ENCODE measurements at regions not wholly inside any gene's neighbourhood (a gene's known extent, or its start where the extent isn't known, plus 50 kb on each side); places are given as distances from the start of the nearest gene placed in this dataset.

GRCh38 chr3:151541178-151541577 is 80.3 kb upstream of the IGSF10 start:
- Histone ChIP-seq H3K4me2 (no peak overlapping the region), H3K27ac (no peak overlapping the region), H3K9me3 (ENCODE audit: low read depth) (no peaks in the 10 kb centered on the region), H3K4me3 (no peak overlapping the region), H3K9ac (no peak overlapping the region), H2AFZ (replicated peaks) (no peak overlapping the region), H3K36me3 (no peaks in the 10 kb centered on the region), H3K4me1 (peaks cover 14% of the 10 kb centered on the region), H3K27me3 (no peaks in the 10 kb centered on the region), H3K79me2 (ENCODE audit: low read depth) (no peaks in the 10 kb centered on the region), H4K20me1 (ENCODE audit: low read depth) (no peaks in the 10 kb centered on the region), H3F3A (ENCODE audit: low read depth) (no peaks in the 10 kb centered on the region)
- Mint-ChIP-seq H3K36me3 (no peaks in the 10 kb centered on the region), H3K4me3 (no peak overlapping the region), H3K4me1 (peaks cover 21% of the 10 kb centered on the region), H3K27me3 (ENCODE audit: insufficient read depth, low read depth) (peaks cover 2% of the 10 kb centered on the region), H3K27ac (no peak overlapping the region), H3K9me3 (no peaks in the 10 kb centered on the region)
- no peak for DNase-seq (ENCODE audit: low spot score)
- TF ChIP-seq EZH2phosphoT487 (IDR thresholded peaks at IDR 0.05): no peak
- no peak for TF ChIP-seq CTCF (IDR thresholded peaks at IDR 0.05)
- TF ChIP-seq EZH2 (IDR thresholded peaks at IDR 0.05): no peak

GRCh38 chr3:151539599-151539998 is 78.7 kb upstream of the IGSF10 start:
- H3K27me3 Mint-ChIP-seq (ENCODE audit: insufficient read depth, low read depth): peaks cover 2% of the 10 kb centered on the region

DNA sequence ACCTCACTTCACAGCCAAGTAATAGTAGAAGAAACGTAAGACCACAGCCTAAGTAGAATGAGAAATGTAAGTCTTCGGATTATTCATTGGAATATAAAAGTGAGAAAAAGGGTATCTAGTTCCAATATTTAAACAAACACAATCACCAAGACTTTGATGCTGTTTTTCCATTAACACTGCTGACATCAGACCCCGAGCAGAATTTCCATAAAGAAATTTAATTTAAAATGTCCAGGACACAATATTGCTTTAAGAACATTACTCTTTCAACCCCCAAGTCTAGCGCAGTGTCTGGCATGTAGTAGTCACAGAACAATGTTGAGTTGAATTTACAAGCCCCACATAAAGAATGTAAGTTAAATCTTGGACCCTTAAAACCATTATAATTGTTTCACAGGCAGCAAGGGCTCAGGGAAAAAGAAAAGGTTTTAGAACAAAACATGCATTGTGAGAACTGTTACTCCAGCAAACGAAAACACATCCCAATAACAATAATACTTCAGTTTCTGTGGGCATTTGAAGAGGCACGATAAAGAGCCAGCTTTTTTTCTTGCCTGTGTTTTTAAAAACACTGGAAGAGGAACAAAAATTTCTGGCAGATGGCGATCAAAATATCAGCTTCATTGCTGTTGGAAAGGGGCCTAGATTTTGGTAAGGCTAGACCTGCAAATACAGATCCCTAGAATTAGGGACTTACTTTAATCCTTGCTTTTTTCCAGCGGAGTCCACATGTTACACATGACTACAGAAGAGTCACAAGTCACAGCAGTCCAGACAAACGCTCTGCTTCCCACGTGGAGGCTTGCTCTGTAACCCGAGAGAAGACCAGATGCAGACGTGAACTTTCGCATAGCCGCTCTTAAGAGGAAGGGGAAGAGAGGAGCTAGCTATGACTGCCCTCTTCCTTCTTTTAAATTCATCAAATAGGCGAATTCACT is 77.9 kb upstream of the IGSF10 start:
- H2AFZ ChIP-seq (replicated peaks): peak overlapping the region; percentile 37
- H3K27ac ChIP-seq: no peak overlapping the region
- no peak overlapping the region for H3K4me3 Mint-ChIP-seq
- no peak overlapping the region for H3K4me3 ChIP-seq
- no peak overlapping the region for H3K4me2 ChIP-seq
- TF ChIP-seq EZH2phosphoT487 (IDR thresholded peaks at IDR 0.05) (no peak), EZH2 (IDR thresholded peaks at IDR 0.05) (no peak), CTCF (IDR thresholded peaks at IDR 0.05) (no peak)
- no peaks in the 10 kb centered on the region for H4K20me1 ChIP-seq (ENCODE audit: low read depth)
- H3F3A ChIP-seq (ENCODE audit: low read depth): no peaks in the 10 kb centered on the region
- H3K9ac ChIP-seq: no peak overlapping the region
- H3K36me3 Mint-ChIP-seq: no peaks in the 10 kb centered on the region
- H3K79me2 ChIP-seq (ENCODE audit: low read depth): no peaks in the 10 kb centered on the region
- H3K36me3 ChIP-seq: no peaks in the 10 kb centered on the region
- peaks cover 21% of the 10 kb centered on the region for H3K4me1 Mint-ChIP-seq
- DNase-seq (ENCODE audit: low spot score): peak; percentile 39
- no peaks in the 10 kb centered on the region for H3K27me3 ChIP-seq
- H3K9me3 ChIP-seq (ENCODE audit: low read depth): no peaks in the 10 kb centered on the region
- H3K4me1 ChIP-seq: peaks cover 14% of the 10 kb centered on the region
- H3K27ac Mint-ChIP-seq: peak overlapping the region; percentile 57
- peaks cover 2% of the 10 kb centered on the region for H3K27me3 Mint-ChIP-seq (ENCODE audit: insufficient read depth, low read depth)
- no peaks in the 10 kb centered on the region for H3K9me3 Mint-ChIP-seq

More at GRCh38 chr3:151539599-151539998, 78.7 kb upstream of the IGSF10 start:
- H3K36me3 Mint-ChIP-seq: no peaks in the 10 kb centered on the region
- no peak overlapping the region for H3K9ac ChIP-seq
- no peaks in the 10 kb centered on the region for H3K9me3 ChIP-seq (ENCODE audit: low read depth)
- H3K36me3 ChIP-seq: no peaks in the 10 kb centered on the region
- H3K4me1 Mint-ChIP-seq: peaks cover 21% of the 10 kb centered on the region
- no peak overlapping the region for H3K4me2 ChIP-seq
- H3K27me3 ChIP-seq: no peaks in the 10 kb centered on the region
- H3K79me2 ChIP-seq (ENCODE audit: low read depth): no peaks in the 10 kb centered on the region
- H3K4me3 Mint-ChIP-seq: no peak overlapping the region
- H3K4me1 ChIP-seq: peaks cover 14% of the 10 kb centered on the region
- no peak overlapping the region for H2AFZ ChIP-seq (replicated peaks)
- no peak overlapping the region for H3K27ac ChIP-seq
- H3K27ac Mint-ChIP-seq: no peak overlapping the region
- H3F3A ChIP-seq (ENCODE audit: low read depth): no peaks in the 10 kb centered on the region
- H4K20me1 ChIP-seq (ENCODE audit: low read depth): no peaks in the 10 kb centered on the region
- H3K9me3 Mint-ChIP-seq: no peaks in the 10 kb centered on the region
- no peak overlapping the region for H3K4me3 ChIP-seq
- no peak for TF ChIP-seq EZH2phosphoT487 (IDR thresholded peaks at IDR 0.05)
- no peak for TF ChIP-seq EZH2 (IDR thresholded peaks at IDR 0.05)
- no peak for TF ChIP-seq CTCF (IDR thresholded peaks at IDR 0.05)
- DNase-seq (ENCODE audit: low spot score): no peak
